Spleen (tissue), 7 donors: ENCODE measurements at regions not wholly inside any gene's neighbourhood (a gene's known extent, or its start where the extent isn't known, plus 50 kb on each side); places are given as distances from the start of the nearest gene placed in this dataset.

ENCODE experiments used
- CTCF ChIP-seq, 11 experiments: fragments of 200-600 bp in 7 of 11; fragments of 450-650 bp in 4 of 11; sonication (generic) in 4 of 11; IDR thresholded peaks in 8 of 11; conservative IDR thresholded peaks in 3 of 11; 1 replicate in 7 of 11; 2 replicates in 4 of 11; pipeline versions ENCODE4 v1.4.0 to v1.8.0; 2016 to 2021; ENCODE audit warnings: antibody characterized with exemption in 11 of 11, inconsistent platforms in 4 of 11, mild to moderate bottlenecking in 1 of 11
- POLR2AphosphoS5 ChIP-seq, 3 donors: sonication (generic); formaldehyde crosslinking; IDR thresholded peaks; one replicate each; pipeline ENCODE4 v1.5.1; 2017; ENCODE audit warnings: antibody characterized with exemption in 3 of 3
- donor health status: DM: no; HTN: no; CAD: no; lungs with moderate emphysema.
- donor health status: DM: no; HTN: no; CAD: no.
- donor health status: DM: no; HTN: no; CAD: no.

- TF ChIP-seq CTCF (IDR thresholded peaks at IDR 0.05 in 8 of 11, conservative IDR thresholded peaks at IDR 0.05 in 3 of 11) (no peak), POLR2AphosphoS5 (IDR thresholded peaks at IDR 0.05) (no peak)
Observed at GRCh38 chr18:1416074-1416473, 511.4 kb downstream of the ADCYAP1 start.
